GM12878 (cell line): ENCODE measurements at regions not wholly inside any gene's neighbourhood (a gene's known extent, or its start where the extent isn't known, plus 50 kb on each side); places are given as distances from the start of the nearest gene placed in this dataset.

Experiments used
- ATAC-seq: fragments of 200-7000 bp; cut with Tn5 transposase; 3 replicates; pipeline ENCODE4 v1.9.1; 2020; ENCODE audit warnings: mild to moderate bottlenecking, moderate library complexity
- BruUV-seq: library from RNA; stranded (reverse); fragments of 400-500 nt; replicated peaks from 2 replicates; lab custom pipeline; 2021; lab: Mats Ljungman, UMichigan
- CTCF ChIA-PET: fragments of 300-600 bp; sonication (Branson Sonifier 250); formaldehyde crosslinking; extraction: SDS; loops from one replicate; lab custom pipeline; 2021; ENCODE audit warnings: inconsistent platforms; lab: Yijun Ruan, JAX
- POLR2A ChIA-PET: fragments of 350-600 bp; formaldehyde crosslinking; extraction: SDS; loops from one replicate; lab custom pipeline; 2021; ENCODE audit warnings: inconsistent platforms; lab: Charles Lee
- RAD21 ChIA-PET: fragments of 300-600 bp; sonication (Branson Sonifier 250); formaldehyde crosslinking; loops from one replicate; lab custom pipeline; 2023; ENCODE audit warnings: antibody characterized with exemption; ENCODE audit not compliant: unreplicated experiment; lab: Charles Lee
- SMC1A ChIA-PET: fragments of 300-600 bp; sonication (Branson Sonifier 250); formaldehyde crosslinking; loops from one replicate; lab custom pipeline; 2023; ENCODE audit not compliant: unreplicated experiment, uncharacterized antibody; lab: Charles Lee
- DNase-seq: peaks from one replicate; pipeline ENCODE4 v3.0.0-alpha.2; 2011; ENCODE audit warnings: low read depth, low spot score
- FAIRE-seq: peaks from 3 replicates; lab custom pipeline; 2011; peaks lifted over from hg19 to GRCh38; lab: Jason Lieb, UNC
- H2AFZ ChIP-seq: 2 replicates; pipeline ENCODE4 v1.6.0; 2011; ENCODE audit warnings: low read depth, low read length, control low read depth; ENCODE audit not compliant: control insufficient read depth
- H3K27ac ChIP-seq: 2 replicates; pipeline ENCODE4 v1.5.1; 2011; ENCODE audit warnings: control low read depth; ENCODE audit not compliant: control insufficient read depth, insufficient read depth
- H3K27me3 ChIP-seq, 2 experiments: replicated peaks in 1 of 2; 2 replicates each; pipeline versions ENCODE4 v1.6.0 to v1.6.1; 2011; ENCODE audit warnings: low read length in 1 of 2; ENCODE audit not compliant: control insufficient read depth in 2 of 2, insufficient read depth in 2 of 2
- H3K36me3 ChIP-seq, 2 experiments: 2 replicates each; pipeline ENCODE4 v1.5.1; 2011; ENCODE audit warnings: low read length in 1 of 2; ENCODE audit not compliant: control insufficient read depth in 2 of 2, insufficient read depth in 2 of 2
- H3K4me1 ChIP-seq: 2 replicates; pipeline ENCODE4 v1.6.1; 2011; ENCODE audit warnings: mild to moderate bottlenecking, low read length, moderate library complexity, mixed read lengths; ENCODE audit not compliant: control insufficient read depth, insufficient read depth
- H3K4me2 ChIP-seq: 2 replicates; pipeline ENCODE4 v1.6.0; 2011; ENCODE audit warnings: control low read depth; ENCODE audit not compliant: control insufficient read depth, insufficient read depth
- H3K4me3 ChIP-seq: fragments of 200-600 bp; sonication (generic); 2 replicates; pipeline ENCODE4 v1.5.1; 2016
- H3K79me2 ChIP-seq: 2 replicates; pipeline ENCODE4 v1.6.0; 2011; ENCODE audit warnings: low read length; ENCODE audit not compliant: control insufficient read depth, insufficient read depth
- H3K9ac ChIP-seq: 2 replicates; pipeline ENCODE4 v1.8.0; 2011; ENCODE audit warnings: low read length, control low read depth, mixed read lengths; ENCODE audit not compliant: control insufficient read depth, insufficient read depth
- H3K9me3 ChIP-seq: replicated peaks from 3 replicates; pipeline ENCODE4 v1.5.1; 2011; ENCODE audit warnings: mild to moderate bottlenecking, low read length; ENCODE audit not compliant: control insufficient read depth, insufficient read depth
- H4K20me1 ChIP-seq: 2 replicates; pipeline ENCODE4 v1.6.0; 2011; ENCODE audit not compliant: control insufficient read depth, insufficient read depth
- CHD1 ChIP-seq: IDR thresholded peaks from 2 replicates; pipeline ENCODE4 v1.6.1; 2012; ENCODE audit warnings: low read depth, low read length, improper control_type of control experiment
- DPF2 ChIP-seq: fragments of 450-650 bp; IDR thresholded peaks from 2 replicates; pipeline ENCODE4 v1.6.1; 2017; ENCODE audit warnings: mild to moderate bottlenecking
- HDAC6 ChIP-seq: fragments of 200-600 bp; sonication (generic); IDR thresholded peaks from one replicate; pipeline ENCODE4 v1.8.0; 2017; ENCODE audit warnings: antibody characterized with exemption; ENCODE audit not compliant: unreplicated experiment
- IKZF2 ChIP-seq, 2 experiments: fragments of 450-650 bp; IDR thresholded peaks; 2 replicates each; pipeline ENCODE4 v1.6.1; 2017; ENCODE audit warnings: mild to moderate bottlenecking in 2 of 2, moderate library complexity in 2 of 2
- KAT2A ChIP-seq: conservative IDR thresholded peaks from 2 replicates; pipeline ENCODE4 v1.6.1; 2011; ENCODE audit warnings: low read depth, low read length; ENCODE audit not compliant: control insufficient read depth
- NFIC ChIP-seq: IDR thresholded peaks from 2 replicates; pipeline ENCODE4 v1.6.1; 2012; ENCODE audit warnings: low read depth, mild to moderate bottlenecking, inconsistent platforms, low read length, moderate library complexity
- PAX5 ChIP-seq: IDR thresholded peaks from 2 replicates; pipeline ENCODE4 v1.6.1; 2011; ENCODE audit warnings: low read depth, low read length, borderline replicate concordance
- PAX8 ChIP-seq: fragments of 450-650 bp; IDR thresholded peaks from 2 replicates; pipeline ENCODE4 v1.6.1; 2017; ENCODE audit warnings: mild to moderate bottlenecking, moderate library complexity
- SIN3A ChIP-seq: IDR thresholded peaks from 2 replicates; pipeline ENCODE4 v1.6.1; 2012; ENCODE audit warnings: low read depth, low read length, improper control_type of control experiment
- SREBF1 ChIP-seq: IDR thresholded peaks from 2 replicates; pipeline ENCODE4 v1.6.1; 2012; ENCODE audit warnings: mild to moderate bottlenecking, low read length
- STAT1 ChIP-seq: fragments of 450-650 bp; conservative IDR thresholded peaks from 2 replicates; pipeline ENCODE4 v1.6.1; 2014; ENCODE audit warnings: antibody characterized with exemption, mild to moderate bottlenecking
- SUZ12 ChIP-seq: fragments of 200-600 bp; sonication (generic); IDR thresholded peaks from one replicate; pipeline ENCODE4 v1.6.1; 2018; ENCODE audit warnings: antibody characterized with exemption, mild to moderate bottlenecking; ENCODE audit not compliant: unreplicated experiment
- TCF12 ChIP-seq: IDR thresholded peaks from 2 replicates; pipeline ENCODE4 v1.6.1; 2011; ENCODE audit warnings: low read depth, mild to moderate bottlenecking, low read length
- ZZZ3 ChIP-seq: IDR thresholded peaks from 2 replicates; pipeline ENCODE4 v1.6.1; 2011; ENCODE audit warnings: low read depth; ENCODE audit not compliant: control insufficient read depth, insufficient read length
- WGBS: methylation state at CpG from one replicate; pipeline ENCODE4 v1.1.6; 2016; ENCODE audit warnings: low lambda C conversion rate; ENCODE audit not compliant: insufficient replicate concordance, insufficient coverage; ENCODE audit errors: missing lambda C conversion rate; 5-methylcytosine and 5-hydroxymethylcytosine counted together
- in situ Hi-C: fragments of 300-500 bp; cut with MboI; formaldehyde crosslinking; loops from 9 replicates; pipeline ENCODE4 v1.14.3; 2018; ENCODE audit warnings: mixed read lengths
- intact Hi-C: fragments of 100-400 bp; cut with micrococcal nuclease; formaldehyde crosslinking; loops from one replicate; pipeline ENCODE4 v1.14.2; 2022; ENCODE audit not compliant: unreplicated experiment
- TF ChIP-seq, protein P1 (sequence below): fragments of 450-650 bp; IDR thresholded peaks from 2 replicates; pipeline ENCODE4 v1.6.1; 2018; ENCODE audit warnings: mild to moderate bottlenecking, low read depth, moderate library complexity; ENCODE audit not compliant: partially characterized antibody

GRCh38 chr7:153515359-153515758, 536.8 kb upstream of the DPP6 start (continued):
- TF ChIP-seq, protein P1, sequence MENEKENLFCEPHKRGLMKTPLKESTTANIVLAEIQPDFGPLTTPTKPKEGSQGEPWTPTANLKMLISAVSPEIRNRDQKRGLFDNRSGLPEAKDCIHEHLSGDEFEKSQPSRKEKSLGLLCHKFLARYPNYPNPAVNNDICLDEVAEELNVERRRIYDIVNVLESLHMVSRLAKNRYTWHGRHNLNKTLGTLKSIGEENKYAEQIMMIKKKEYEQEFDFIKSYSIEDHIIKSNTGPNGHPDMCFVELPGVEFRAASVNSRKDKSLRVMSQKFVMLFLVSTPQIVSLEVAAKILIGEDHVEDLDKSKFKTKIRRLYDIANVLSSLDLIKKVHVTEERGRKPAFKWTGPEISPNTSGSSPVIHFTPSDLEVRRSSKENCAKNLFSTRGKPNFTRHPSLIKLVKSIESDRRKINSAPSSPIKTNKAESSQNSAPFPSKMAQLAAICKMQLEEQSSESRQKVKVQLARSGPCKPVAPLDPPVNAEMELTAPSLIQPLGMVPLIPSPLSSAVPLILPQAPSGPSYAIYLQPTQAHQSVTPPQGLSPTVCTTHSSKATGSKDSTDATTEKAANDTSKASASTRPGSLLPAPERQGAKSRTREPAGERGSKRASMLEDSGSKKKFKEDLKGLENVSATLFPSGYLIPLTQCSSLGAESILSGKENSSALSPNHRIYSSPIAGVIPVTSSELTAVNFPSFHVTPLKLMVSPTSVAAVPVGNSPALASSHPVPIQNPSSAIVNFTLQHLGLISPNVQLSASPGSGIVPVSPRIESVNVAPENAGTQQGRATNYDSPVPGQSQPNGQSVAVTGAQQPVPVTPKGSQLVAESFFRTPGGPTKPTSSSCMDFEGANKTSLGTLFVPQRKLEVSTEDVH = no peak
- TF ChIP-seq DPF2 (no peak), SREBF1 (no peak), PAX5 (no peak), SUZ12 (no peak)

DNA sequence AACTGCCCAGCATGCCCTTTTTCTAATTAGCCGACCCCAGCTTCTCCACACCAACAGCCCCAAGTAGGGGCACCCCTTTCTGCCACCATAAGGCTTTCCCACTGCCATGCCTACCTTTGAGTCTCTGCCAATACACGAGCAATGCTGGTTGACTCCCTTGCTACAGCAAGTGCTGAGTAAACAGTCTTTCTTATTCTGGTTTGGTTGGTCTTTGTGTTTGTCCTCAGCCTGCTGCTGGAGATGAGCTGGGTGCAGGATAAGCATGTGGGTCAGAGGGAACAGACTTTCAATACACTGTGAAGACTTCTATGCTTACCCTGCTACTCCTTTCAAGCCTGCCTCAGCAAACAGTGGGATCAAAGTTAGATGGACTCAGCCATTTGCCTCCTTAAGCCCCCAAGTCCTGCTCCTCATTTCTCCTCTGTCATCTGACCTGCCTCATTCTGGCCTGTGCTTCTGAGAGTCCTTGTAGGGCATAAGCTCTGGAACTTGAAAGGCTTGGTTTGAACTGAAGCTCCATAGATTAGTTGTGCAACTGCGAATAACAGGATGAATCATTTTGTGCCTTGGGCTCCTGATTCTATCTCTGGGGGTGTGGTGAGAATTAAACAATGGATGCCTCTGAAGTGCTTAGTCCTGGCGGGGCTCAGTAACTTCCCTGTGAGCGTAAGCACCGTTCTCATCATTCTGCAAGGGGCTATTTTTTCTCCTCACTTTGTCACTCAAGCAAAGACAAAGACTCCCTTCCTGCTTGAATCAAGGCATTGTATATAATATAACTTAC, 533.8 kb upstream of the DPP6 start:
- no TSS peak for BruUV-seq
- H3K36me3 ChIP-seq = no peaks in the 10 kb centered on the region
- H3K27me3 ChIP-seq = no peaks in the 10 kb centered on the region
- TF ChIP-seq ZZZ3 (no peak), STAT1 (no peak), CHD1 (no peak), SIN3A (no peak), PAX8 (no peak), TCF12 (no peak), HDAC6 (no peak), KAT2A (no peak), NFIC (no peak), IKZF2 (IDR thresholded peaks at IDR 0.05) (no peak)
- intact Hi-C loops = no loop called here
- no peaks in the 10 kb centered on the region; the same call in 2 of the 3 replicates for H3K9me3 ChIP-seq
- H4K20me1 ChIP-seq = no peaks in the 10 kb centered on the region
- ATAC-seq (no peak), DNase-seq (no peak), FAIRE-seq (no peak)
- H3K27ac ChIP-seq = no peak overlapping the region
- no peaks in the 10 kb centered on the region for H3K79me2 ChIP-seq
- ChIA-PET POLR2A (no interaction called here), RAD21 (no interaction called here), SMC1A (interaction anchor here (0.7 kb wide), 1 partner anchor 413 kb away, joined by 5 read pairs; no protein-coding TSS in a partner anchor), CTCF (no interaction called here)
- H3K4me3 ChIP-seq = no peak overlapping the region
- no peak overlapping the region for H2AFZ ChIP-seq
- H3K4me2 ChIP-seq = no peak overlapping the region
- H3K9ac ChIP-seq = no peak overlapping the region
- WGBS = 42% methylated on average over 6 of the region's 6 CpGs
- no peaks in the 10 kb centered on the region for H3K4me1 ChIP-seq
- in situ Hi-C loops = no loop called here
